GM12875 (cell line): ENCODE measurements at regions not wholly inside any gene's neighbourhood (a gene's known extent, or its start where the extent isn't known, plus 50 kb on each side); places are given as distances from the start of the nearest gene placed in this dataset.

ENCODE experiments used
- H3K4me3 ChIP-seq: one replicate; pipeline ENCODE4 v1.5.1; 2011; ENCODE audit warnings: low read depth, low read length, control low read depth
- CTCF ChIP-seq: IDR thresholded peaks from 2 replicates; pipeline ENCODE4 v1.5.1; 2011; ENCODE audit warnings: low read depth, mild to moderate bottlenecking, control low read depth, inconsistent platforms, low read length, moderate library complexity, borderline replicate concordance; ENCODE audit not compliant: insufficient read depth

- TF ChIP-seq CTCF = no peak
- no peak overlapping the region for H3K4me3 ChIP-seq
Measured at GRCh38 chr2:64295326-64296139, 151.3 kb upstream of the PELI1 start.

GRCh38 chr2:64296140-64296480, 151.9 kb upstream of the PELI1 start:
- no peak for TF ChIP-seq CTCF
- no peak overlapping the region for H3K4me3 ChIP-seq

GRCh38 chr2:64296695-64297346, 152.6 kb upstream of the PELI1 start:
- H3K4me3 ChIP-seq = no peak overlapping the region
- TF ChIP-seq CTCF = no peak

GRCh38 chr2:64298161-64298560, 153.9 kb upstream of the PELI1 start:
- H3K4me3 ChIP-seq = no peak overlapping the region
- no peak for TF ChIP-seq CTCF

GRCh38 chr2:64300066-64300465, 153.9 kb upstream of the LGALSL start:
- no peak for TF ChIP-seq CTCF
- H3K4me3 ChIP-seq = no peak overlapping the region

- TF ChIP-seq CTCF = no peak
- no peak overlapping the region for H3K4me3 ChIP-seq
Measured at GRCh38 chr2:64303250-64303649, 150.7 kb upstream of the LGALSL start.

- no peak overlapping the region for H3K4me3 ChIP-seq
- TF ChIP-seq CTCF = no peak
Measured at GRCh38 chr2:64307421-64307820, 146.5 kb upstream of the LGALSL start.
